ENCODE measurements at regions not wholly inside any gene's neighbourhood (a gene's known extent, or its start where the extent isn't known, plus 50 kb on each side); places are given as distances from the start of the nearest gene placed in this dataset.

DNA sequence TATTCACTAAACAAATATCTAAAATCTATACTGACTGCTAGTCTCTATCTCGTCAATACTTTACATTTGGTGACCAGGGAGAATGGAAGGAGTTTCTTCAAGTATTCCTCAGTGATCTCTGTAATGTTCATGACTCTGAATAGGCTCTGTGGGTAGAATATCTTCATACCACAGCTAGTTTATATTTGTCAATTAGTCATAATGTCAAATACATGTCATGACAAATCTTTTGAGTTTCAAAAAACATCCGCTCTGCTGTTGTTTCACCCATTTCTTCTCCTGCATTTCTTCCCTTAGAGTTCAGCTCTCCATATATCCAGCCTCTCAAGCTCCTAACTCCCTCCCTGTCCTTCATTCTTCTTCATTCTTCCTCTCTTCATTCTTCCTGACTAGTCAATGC lies 206.5 kb upstream of the FANCL start:
- TF ChIP-seq POLR2A (IDR thresholded peaks at IDR 0.05; ENCODE audit: low read length) (no peak), GATA1 (IDR thresholded peaks at IDR 0.05; ENCODE audit: low read depth, low read length) (no peak)
